Natural killer cell (primary cell): ENCODE measurements at regions not wholly inside any gene's neighbourhood (a gene's known extent, or its start where the extent isn't known, plus 50 kb on each side); places are given as distances from the start of the nearest gene placed in this dataset.
"Not testable (repeated sequence)": the region's sequence is repeated elsewhere in the genome, so short reads cannot be mapped to it uniquely, and the experiment has no call there.

Source experiments
- ATAC-seq, 3 donors: fragments of 150-1000 bp in 2 of 3; fragments of 200-7000 bp in 1 of 3; cut with Tn5 transposase; 1 replicate in 1 of 3; 2 replicates in 2 of 3; pipeline ENCODE4 v1.10.0; 2021; ENCODE audit warnings: mild to moderate bottlenecking in 2 of 3, moderate library complexity in 2 of 3
- DNase-seq, 2 donors: peaks; one replicate each; pipeline versions ENCODE4 v3.0.0 to v3.0.0-alpha.2; 2013 to 2021; ENCODE audit warnings: mixed read lengths in 1 of 2
- H3K27ac ChIP-seq: one replicate; pipeline ENCODE4 v1.5.1; 2013; ENCODE audit warnings: mild to moderate bottlenecking, low read length
- H3K27me3 ChIP-seq: one replicate; pipeline ENCODE4 v1.6.1; 2013; ENCODE audit warnings: low read length; ENCODE audit not compliant: control insufficient read depth, insufficient read depth
- H3K36me3 ChIP-seq: one replicate; pipeline ENCODE4 v1.6.1; 2013; ENCODE audit warnings: low read length; ENCODE audit not compliant: control insufficient read depth, insufficient read depth
- H3K4me1 ChIP-seq: one replicate; pipeline ENCODE4 v1.6.1; 2013; ENCODE audit warnings: low read length; ENCODE audit not compliant: control insufficient read depth, insufficient read depth
- H3K4me3 ChIP-seq: one replicate; pipeline ENCODE4 v1.5.1; 2013; ENCODE audit warnings: low read length
- H3K9me3 ChIP-seq: one replicate; pipeline ENCODE4 v1.6.1; 2013; ENCODE audit warnings: low read length; ENCODE audit not compliant: control insufficient read depth, insufficient read depth
- H3K27ac Mint-ChIP-seq, 2 donors: one replicate each; pipeline ENCODE4 v1.8.0; 2022; ENCODE audit warnings: mild to moderate bottlenecking in 2 of 2, mixed read lengths in 2 of 2, moderate library complexity in 1 of 2
- H3K27me3 Mint-ChIP-seq, 2 donors: one replicate each; pipeline ENCODE4 v1.8.0; 2022; ENCODE audit warnings: low read depth in 2 of 2, mixed read lengths in 2 of 2
- H3K36me3 Mint-ChIP-seq: one replicate; pipeline ENCODE4 v1.8.0; 2022; ENCODE audit warnings: mixed read lengths
- H3K4me1 Mint-ChIP-seq, 2 donors: one replicate each; pipeline ENCODE4 v1.8.0; 2022; ENCODE audit warnings: mixed read lengths in 2 of 2
- H3K4me3 Mint-ChIP-seq: one replicate; pipeline ENCODE4 v1.8.0; 2022; ENCODE audit warnings: mild to moderate bottlenecking, moderate library complexity, mixed read lengths
- H3K9me3 Mint-ChIP-seq, 2 donors: one replicate each; pipeline ENCODE4 v1.8.0; 2022; ENCODE audit warnings: mixed read lengths in 2 of 2
- CTCF ChIP-seq: fragments of 200-600 bp; IDR thresholded peaks from one replicate; pipeline ENCODE4 v1.8.0; 2022; ENCODE audit warnings: antibody characterized with exemption
- WGBS: methylation state at CpG from one replicate; pipeline ENCODE4 v1.1.7; 2013; ENCODE audit warnings: missing lambda C conversion rate; ENCODE audit not compliant: insufficient coverage; 5-methylcytosine and 5-hydroxymethylcytosine counted together
- intact Hi-C: fragments of 100-400 bp; cut with micrococcal nuclease; formaldehyde crosslinking; loops from one replicate; pipeline ENCODE4 v1.14.2; 2022

DNA sequence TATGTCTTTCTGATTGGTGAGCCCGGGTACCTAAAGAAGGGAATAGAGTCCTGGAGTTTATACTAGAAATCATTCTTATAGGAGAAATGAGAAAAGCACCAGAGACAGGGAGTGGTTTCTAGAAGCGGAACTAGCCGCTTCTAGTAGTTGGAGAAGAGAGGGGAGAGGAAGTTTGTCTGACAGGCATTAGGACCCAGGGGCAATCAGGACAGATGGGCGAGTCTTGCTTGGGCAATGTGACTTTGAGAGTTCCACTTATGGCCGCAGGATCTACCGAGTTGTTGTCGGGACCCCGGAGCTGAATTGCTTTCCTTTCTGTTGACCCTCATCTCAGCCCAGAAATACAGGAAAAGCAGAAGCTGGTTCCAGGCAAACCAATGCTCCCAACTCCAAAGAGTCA lies 596.8 kb upstream of the CNTN5 start:
- Mint-ChIP-seq H3K4me3 (no peak overlapping the region), H3K27ac (no peak overlapping the region), H3K27me3 (no peaks in the 10 kb centered on the region), H3K4me1 (no peaks in the 10 kb centered on the region), H3K9me3 (peaks cover 5 to 15% of the 10 kb centered on the region in 2 donors), H3K36me3 (no peaks in the 10 kb centered on the region)
- H3K36me3 ChIP-seq = no peaks in the 10 kb centered on the region
- H3K4me1 ChIP-seq = no peaks in the 10 kb centered on the region
- no peak overlapping the region for H3K4me3 ChIP-seq
- H3K27ac ChIP-seq = no peak overlapping the region
- H3K27me3 ChIP-seq = no peaks in the 10 kb centered on the region
- DNase-seq (no peak), ATAC-seq (no peak)
- H3K9me3 ChIP-seq = peaks cover 8% of the 10 kb centered on the region
- intact Hi-C loops = no loop called here
- no peak for TF ChIP-seq CTCF
- 92% methylated on average over 8 of the region's 8 CpGs for WGBS

DNA sequence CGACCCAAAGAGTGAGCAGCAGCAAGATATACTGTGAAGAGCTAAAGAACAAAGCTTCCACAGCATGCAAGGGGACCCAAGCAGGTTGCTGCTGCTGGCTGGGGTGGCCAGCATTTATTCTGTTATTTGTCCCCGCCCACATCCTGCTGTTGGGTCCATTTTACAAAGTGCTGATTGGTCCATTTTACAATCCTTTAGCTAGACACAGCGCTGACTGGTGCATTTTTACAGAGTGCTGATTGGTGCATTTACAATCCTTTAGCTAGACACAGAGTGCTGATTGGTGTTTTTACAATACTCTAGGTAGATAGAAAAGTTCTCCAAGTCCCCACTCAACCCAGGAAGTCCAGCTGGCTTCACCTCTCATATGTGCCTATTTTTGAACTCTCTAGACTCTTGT lies 596.0 kb upstream of the CNTN5 start:
- H3K36me3 Mint-ChIP-seq, ATAC-seq, H3K4me1 ChIP-seq, H3K4me1 Mint-ChIP-seq, H3K4me3 Mint-ChIP-seq, H3K27me3 Mint-ChIP-seq, H3K27ac Mint-ChIP-seq, intact Hi-C loops, H3K4me3 ChIP-seq, H3K36me3 ChIP-seq, H3K27ac ChIP-seq, DNase-seq, H3K27me3 ChIP-seq: not testable (repeated sequence)
- H3K9me3 Mint-ChIP-seq = peaks cover 11 to 21% of the 10 kb centered on the region in 2 donors
- H3K9me3 ChIP-seq = peaks cover 11% of the 10 kb centered on the region
- WGBS = 92% methylated on average over 3 of the region's 3 CpGs

DNA sequence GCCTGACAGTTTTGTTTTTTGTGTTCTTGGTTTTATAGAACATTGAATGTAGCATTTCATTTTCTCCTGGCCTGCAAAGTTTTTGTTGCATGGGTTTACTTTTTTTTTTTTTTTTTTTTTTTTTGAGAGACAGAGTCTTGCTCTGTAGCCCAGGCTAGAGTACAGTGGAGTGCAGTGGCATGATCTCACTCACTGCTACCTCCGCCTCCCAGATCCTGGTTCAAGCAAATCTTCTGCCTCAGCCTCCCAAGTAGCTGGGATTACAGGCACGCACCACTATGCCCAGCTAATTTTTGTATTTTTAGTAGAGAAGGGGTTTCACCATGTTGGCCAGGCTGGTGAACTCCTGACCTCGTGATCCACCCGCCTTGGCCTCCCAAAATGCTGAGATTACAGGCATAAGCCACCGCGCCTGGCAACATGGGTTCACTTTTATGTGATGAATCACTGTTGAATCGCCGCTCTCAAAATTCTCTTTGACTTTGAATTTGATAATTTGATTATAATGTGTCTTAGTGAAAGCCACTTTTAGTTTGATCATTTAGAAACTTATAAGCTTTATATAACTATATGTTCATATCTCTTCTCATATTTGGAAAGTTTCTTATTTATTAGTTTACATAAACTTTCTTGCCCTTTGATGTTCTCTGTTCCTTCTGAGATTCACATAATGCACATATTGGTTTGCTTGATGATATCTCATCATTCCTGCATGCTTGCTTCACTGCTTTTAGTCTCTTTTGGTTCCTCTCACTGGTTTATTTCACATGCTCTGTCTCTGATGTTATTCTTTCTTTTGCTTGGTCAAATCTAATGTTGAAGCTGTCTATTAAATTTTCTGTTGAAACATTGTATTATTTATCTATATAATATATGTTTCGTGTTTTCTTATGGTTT lies 589.0 kb upstream of the CNTN5 start:
- TF ChIP-seq CTCF = no peak
- 89% methylated on average over 8 of the region's 9 CpGs for WGBS

DNA sequence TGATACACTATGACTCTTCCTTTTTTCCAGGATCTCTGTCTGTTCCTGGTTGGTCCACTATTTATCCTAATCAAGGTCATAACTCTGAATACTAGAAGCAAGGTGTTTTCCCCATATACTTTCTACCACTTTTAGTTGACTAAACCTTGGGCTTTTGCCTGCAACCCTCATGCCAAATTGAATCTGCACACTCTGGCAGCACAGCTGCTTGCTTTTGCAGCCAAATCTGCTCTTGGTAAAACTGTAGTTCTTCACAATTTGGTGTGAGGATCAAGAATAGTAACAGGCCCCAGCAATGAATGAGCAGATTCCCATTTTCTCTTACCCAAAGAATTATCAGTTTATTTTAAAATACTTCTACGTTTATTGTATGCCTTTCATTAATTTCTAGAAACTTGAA lies 586.5 kb upstream of the CNTN5 start:
- intact Hi-C loops = no loop called here
- H3K27ac Mint-ChIP-seq = no peak overlapping the region
- H3K27me3 Mint-ChIP-seq = no peaks in the 10 kb centered on the region
- DNase-seq = no peak
- Histone ChIP-seq H3K9me3 (peaks cover 3% of the 10 kb centered on the region), H3K4me1 (no peaks in the 10 kb centered on the region), H3K4me3 (no peak overlapping the region), H3K27ac (no peak overlapping the region), H3K36me3 (no peaks in the 10 kb centered on the region), H3K27me3 (no peaks in the 10 kb centered on the region)
- no CpG with 5 or more reads among the region's 1 CpG for WGBS
- peaks cover 22 to 29% of the 10 kb centered on the region in 2 donors for H3K9me3 Mint-ChIP-seq
- no peaks in the 10 kb centered on the region for H3K4me1 Mint-ChIP-seq
- no peak overlapping the region for H3K4me3 Mint-ChIP-seq
- no peak for TF ChIP-seq CTCF
- peaks cover 23% of the 10 kb centered on the region for H3K36me3 Mint-ChIP-seq
- ATAC-seq = no peak

More for the DNA sequence above, 589.0 kb upstream of the CNTN5 start:
- no peaks in the 10 kb centered on the region for H3K4me1 Mint-ChIP-seq
- Histone ChIP-seq H3K4me1 (no peaks in the 10 kb centered on the region), H3K36me3 (no peaks in the 10 kb centered on the region), H3K27ac (no peak overlapping the region), H3K9me3 (peaks cover 8% of the 10 kb centered on the region), H3K27me3 (no peaks in the 10 kb centered on the region), H3K4me3 (no peak overlapping the region)
- no peak for DNase-seq
- peaks cover 24 to 29% of the 10 kb centered on the region in 2 donors for H3K9me3 Mint-ChIP-seq
- H3K36me3 Mint-ChIP-seq = peaks cover 23% of the 10 kb centered on the region
- intact Hi-C loops = no loop called here
- H3K4me3 Mint-ChIP-seq = no peak overlapping the region
- no peak overlapping the region for H3K27ac Mint-ChIP-seq
- no peaks in the 10 kb centered on the region for H3K27me3 Mint-ChIP-seq
- no peak for ATAC-seq
